T47D (cell line): ENCODE measurements at regions not wholly inside any gene's neighbourhood (a gene's known extent, or its start where the extent isn't known, plus 50 kb on each side); places are given as distances from the start of the nearest gene placed in this dataset.
"Not testable (repeated sequence)": the region's sequence is repeated elsewhere in the genome, so short reads cannot be mapped to it uniquely, and the experiment has no call there.

Source experiments
- DNase-seq, 2 experiments: peaks; one replicate each; pipeline versions ENCODE4 v3.0.0 to v3.0.0-alpha.2; 2011 to 2012; ENCODE audit warnings: low read depth in 1 of 2, low spot score in 1 of 2
- JUND ChIP-seq: IDR thresholded peaks from 2 replicates; pipeline ENCODE4 v1.6.1; 2012; ENCODE audit warnings: low read depth
- in situ Hi-C: cut with HindIII; loops from 2 replicates; pipeline ENCODE4 v1.10.0; 2016; ENCODE audit warnings: low sequenced_read_pairs, low pct_unique_long_range_greater_than_20kb

- in situ Hi-C loops = no loop called here
- DNase-seq = no peak
Measured at GRCh38 chr4:116244771-116245170, 840.6 kb downstream of the TRAM1L1 start.

GRCh38 chr4:116243431-116243830 lies 841.9 kb downstream of the TRAM1L1 start:
- in situ Hi-C loops = no loop called here
- TF ChIP-seq JUND = no peak
- no peak for DNase-seq

More at GRCh38 chr4:116244771-116245170, 840.6 kb downstream of the TRAM1L1 start:
- no peak for TF ChIP-seq JUND

- no peak for DNase-seq
- in situ Hi-C loops = no loop called here
- TF ChIP-seq JUND = no peak
Measured at GRCh38 chr4:116233971-116234370, 851.4 kb downstream of the TRAM1L1 start.

- DNase-seq, in situ Hi-C loops: not testable (repeated sequence)
Measured at GRCh38 chr4:116231999-116232398, 853.4 kb downstream of the TRAM1L1 start.

GRCh38 chr4:116229420-116229819 lies 856.0 kb downstream of the TRAM1L1 start:
- TF ChIP-seq JUND = no peak
- in situ Hi-C loops = no loop called here
- DNase-seq = no peak

- DNase-seq = no peak
- in situ Hi-C loops = no loop called here
- no peak for TF ChIP-seq JUND
Measured at GRCh38 chr4:116223040-116223732, 862.2 kb downstream of the TRAM1L1 start.

GRCh38 chr4:116217781-116218180 lies 867.6 kb downstream of the TRAM1L1 start:
- TF ChIP-seq JUND = no peak
- in situ Hi-C loops = no loop called here
- no peak for DNase-seq

GRCh38 chr4:116215622-116216021 lies 869.8 kb downstream of the TRAM1L1 start:
- in situ Hi-C loops = no loop called here
- DNase-seq = no peak
- TF ChIP-seq JUND = no peak

- TF ChIP-seq JUND = no peak
- DNase-seq = no peak
Measured at GRCh38 chr4:116202524-116202923, 882.9 kb downstream of the TRAM1L1 start.

GRCh38 chr4:116197317-116197809 lies 888.0 kb downstream of the TRAM1L1 start:
- DNase-seq = no peak
- no peak for TF ChIP-seq JUND
- in situ Hi-C loops = no loop called here

More at GRCh38 chr4:116202524-116202923, 882.9 kb downstream of the TRAM1L1 start:
- in situ Hi-C loops = no loop called here

- TF ChIP-seq JUND = no peak
- in situ Hi-C loops = no loop called here
- DNase-seq = no peak
Measured at GRCh38 chr4:116183241-116183640, 902.1 kb downstream of the TRAM1L1 start.

GRCh38 chr4:116180157-116180601 lies 905.2 kb downstream of the TRAM1L1 start:
- in situ Hi-C loops = no loop called here
- DNase-seq = peak in 1 of 2 experiments; percentile 28

GRCh38 chr4:116151371-116151770 lies 934.0 kb downstream of the TRAM1L1 start:
- DNase-seq, in situ Hi-C loops: not testable (repeated sequence)

More at GRCh38 chr4:116180157-116180601, 905.2 kb downstream of the TRAM1L1 start:
- TF ChIP-seq JUND = no peak

GRCh38 chr4:116150152-116150551 lies 935.2 kb downstream of the TRAM1L1 start:
- TF ChIP-seq JUND = no peak
- peak in 1 of 2 experiments; percentile 32 for DNase-seq
- in situ Hi-C loops = no loop called here
